Neural cell (in vitro differentiated cells): ENCODE measurements at regions not wholly inside any gene's neighbourhood (a gene's known extent, or its start where the extent isn't known, plus 50 kb on each side); places are given as distances from the start of the nearest gene placed in this dataset.

Experiments
- H2AFZ ChIP-seq: fragments of 200-600, 300-800 bp; sonication (generic), shearing (Covaris generic); 2 replicates; pipeline ENCODE4 v1.6.0; 2014; ENCODE audit warnings: low read depth, mild to moderate bottlenecking, antibody characterized with exemption, low read length, moderate library complexity
- H3F3A ChIP-seq: fragments of 200-600 bp; shearing (Covaris generic); 2 replicates; pipeline ENCODE4 v1.6.1; 2016; ENCODE audit warnings: mild to moderate bottlenecking, moderate library complexity, mixed read lengths, antibody characterized with exemption, low read length; ENCODE audit not compliant: insufficient read depth, poor library complexity, severe bottlenecking
- H3K27ac ChIP-seq: fragments of 200-600, 300-800 bp; sonication (generic), shearing (Covaris generic); 2 replicates; pipeline ENCODE4 v1.5.1; 2014; ENCODE audit warnings: mild to moderate bottlenecking, low read length, moderate library complexity
- H3K27me3 ChIP-seq: fragments of 300-800, 200-600 bp; sonication (generic), shearing (Covaris generic); 2 replicates; pipeline ENCODE4 v1.6.0; 2014; ENCODE audit warnings: mild to moderate bottlenecking, low read depth, low read length, moderate library complexity; ENCODE audit not compliant: insufficient read depth
- H3K36me3 ChIP-seq: fragments of 300-800, 200-600 bp; sonication (generic), shearing (Covaris generic); 2 replicates; pipeline ENCODE4 v1.5.1; 2014; ENCODE audit warnings: mild to moderate bottlenecking, antibody characterized with exemption, low read length, moderate library complexity; ENCODE audit not compliant: insufficient read depth
- H3K4me2 ChIP-seq: fragments of 300-800, 200-600 bp; sonication (generic), shearing (Covaris generic); 2 replicates; pipeline ENCODE4 v1.6.0; 2014; ENCODE audit warnings: mild to moderate bottlenecking, low read length
- H3K4me3 ChIP-seq: fragments of 300-800, 200-600 bp; sonication (generic), shearing (Covaris generic); 2 replicates; pipeline ENCODE4 v1.5.1; 2014; ENCODE audit warnings: mild to moderate bottlenecking, low read length, moderate library complexity
- H3K79me2 ChIP-seq: fragments of 200-600 bp; shearing (Covaris generic); replicated peaks from 2 replicates; pipeline ENCODE4 v1.6.0; 2014; ENCODE audit warnings: mild to moderate bottlenecking, low read length, moderate library complexity; ENCODE audit not compliant: insufficient read depth
- H3K9ac ChIP-seq: fragments of 300-800, 200-600 bp; sonication (generic), shearing (Covaris generic); 2 replicates; pipeline ENCODE4 v1.6.1; 2016; ENCODE audit warnings: mild to moderate bottlenecking, low read length, mixed read lengths
- H3K9me2 ChIP-seq: fragments of 200-600 bp; shearing (Covaris generic); 2 replicates; pipeline ENCODE4 v1.6.1; 2016; ENCODE audit warnings: mild to moderate bottlenecking, low read length, mixed read lengths; ENCODE audit not compliant: insufficient read depth
- H3K9me3 ChIP-seq: fragments of 200-600, 300-800 bp; sonication (generic), shearing (Covaris generic); 2 replicates; pipeline ENCODE4 v1.6.1; 2016; ENCODE audit warnings: mild to moderate bottlenecking, mixed run types, low read length, moderate library complexity, mixed read lengths
- H4K20me1 ChIP-seq: fragments of 200-600 bp; shearing (Covaris generic); 2 replicates; pipeline ENCODE4 v1.6.1; 2016; ENCODE audit warnings: mild to moderate bottlenecking, mixed run types; ENCODE audit not compliant: insufficient read depth
- EP300 ChIP-seq: fragments of 450-650 bp; conservative IDR thresholded peaks from 2 replicates; pipeline ENCODE4 v1.6.1; 2014; ENCODE audit warnings: antibody characterized with exemption, mild to moderate bottlenecking, moderate library complexity; ENCODE audit not compliant: poor library complexity, severe bottlenecking
- EZH2 ChIP-seq: fragments of 200-600, 300-800 bp; shearing (Covaris generic), sonication (generic); IDR thresholded peaks from 2 replicates; pipeline ENCODE4 v1.6.1; 2014; ENCODE audit warnings: antibody characterized with exemption, low read length, borderline replicate concordance, mild to moderate bottlenecking; ENCODE audit not compliant: insufficient read depth, poor library complexity, severe bottlenecking
- MXI1 ChIP-seq: fragments of 450-650 bp; conservative IDR thresholded peaks from 2 replicates; pipeline ENCODE4 v1.6.1; 2014; ENCODE audit warnings: antibody characterized with exemption, mild to moderate bottlenecking; ENCODE audit not compliant: poor library complexity, severe bottlenecking
- POLR2AphosphoS5 ChIP-seq: IDR thresholded peaks from 2 replicates; pipeline ENCODE4 v1.6.1; 2012
- RAD21 ChIP-seq: fragments of 450-650 bp; conservative IDR thresholded peaks from 2 replicates; pipeline ENCODE4 v1.6.1; 2014; ENCODE audit warnings: antibody characterized with exemption, mild to moderate bottlenecking, moderate library complexity
- SMC3 ChIP-seq: fragments of 450-650 bp; conservative IDR thresholded peaks from 2 replicates; pipeline ENCODE4 v1.6.1; 2014; ENCODE audit warnings: antibody characterized with exemption, mild to moderate bottlenecking, moderate library complexity; ENCODE audit not compliant: poor library complexity
- TAF1 ChIP-seq: IDR thresholded peaks from 2 replicates; pipeline ENCODE4 v1.6.1; 2012; ENCODE audit warnings: low read depth
- TF ChIP-seq, protein P1 (sequence below): IDR thresholded peaks from 2 replicates; pipeline ENCODE4 v1.6.1; 2012; ENCODE audit warnings: borderline replicate concordance
- TF ChIP-seq, protein P2 (sequence below): fragments of 450-650 bp; IDR thresholded peaks from 2 replicates; pipeline ENCODE4 v1.5.1; 2014; ENCODE audit warnings: antibody characterized with exemption, mild to moderate bottlenecking, moderate library complexity; ENCODE audit not compliant: poor library complexity, severe bottlenecking

DNA sequence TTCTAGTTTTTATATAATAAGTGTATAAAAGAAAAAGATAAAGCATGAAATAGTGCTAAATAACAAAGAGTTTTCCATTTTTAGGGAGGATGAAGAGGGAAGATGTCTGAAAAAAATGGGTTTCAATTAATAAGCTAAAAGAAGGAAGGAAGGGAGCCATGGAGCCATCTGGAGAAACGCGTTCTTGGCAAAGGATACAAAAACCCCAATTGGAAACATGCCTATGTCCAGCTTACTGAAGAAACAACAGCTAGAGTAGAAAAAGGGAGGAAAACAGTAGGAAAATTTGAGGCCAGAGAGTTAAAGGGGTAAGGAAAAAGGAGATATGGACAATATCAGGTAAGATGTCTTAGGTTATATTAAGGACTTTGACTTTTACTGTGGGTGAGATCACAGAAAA is 416.2 kb upstream of the GHITM start:
- no peaks in the 10 kb centered on the region for H3K36me3 ChIP-seq
- TF ChIP-seq SMC3: no peak
- no peak for TF ChIP-seq EP300
- no peak for TF ChIP-seq EZH2
- TF ChIP-seq MXI1: no peak
- no peak for TF ChIP-seq RAD21
- TF ChIP-seq POLR2AphosphoS5: no peak
- TF ChIP-seq, protein P1, sequence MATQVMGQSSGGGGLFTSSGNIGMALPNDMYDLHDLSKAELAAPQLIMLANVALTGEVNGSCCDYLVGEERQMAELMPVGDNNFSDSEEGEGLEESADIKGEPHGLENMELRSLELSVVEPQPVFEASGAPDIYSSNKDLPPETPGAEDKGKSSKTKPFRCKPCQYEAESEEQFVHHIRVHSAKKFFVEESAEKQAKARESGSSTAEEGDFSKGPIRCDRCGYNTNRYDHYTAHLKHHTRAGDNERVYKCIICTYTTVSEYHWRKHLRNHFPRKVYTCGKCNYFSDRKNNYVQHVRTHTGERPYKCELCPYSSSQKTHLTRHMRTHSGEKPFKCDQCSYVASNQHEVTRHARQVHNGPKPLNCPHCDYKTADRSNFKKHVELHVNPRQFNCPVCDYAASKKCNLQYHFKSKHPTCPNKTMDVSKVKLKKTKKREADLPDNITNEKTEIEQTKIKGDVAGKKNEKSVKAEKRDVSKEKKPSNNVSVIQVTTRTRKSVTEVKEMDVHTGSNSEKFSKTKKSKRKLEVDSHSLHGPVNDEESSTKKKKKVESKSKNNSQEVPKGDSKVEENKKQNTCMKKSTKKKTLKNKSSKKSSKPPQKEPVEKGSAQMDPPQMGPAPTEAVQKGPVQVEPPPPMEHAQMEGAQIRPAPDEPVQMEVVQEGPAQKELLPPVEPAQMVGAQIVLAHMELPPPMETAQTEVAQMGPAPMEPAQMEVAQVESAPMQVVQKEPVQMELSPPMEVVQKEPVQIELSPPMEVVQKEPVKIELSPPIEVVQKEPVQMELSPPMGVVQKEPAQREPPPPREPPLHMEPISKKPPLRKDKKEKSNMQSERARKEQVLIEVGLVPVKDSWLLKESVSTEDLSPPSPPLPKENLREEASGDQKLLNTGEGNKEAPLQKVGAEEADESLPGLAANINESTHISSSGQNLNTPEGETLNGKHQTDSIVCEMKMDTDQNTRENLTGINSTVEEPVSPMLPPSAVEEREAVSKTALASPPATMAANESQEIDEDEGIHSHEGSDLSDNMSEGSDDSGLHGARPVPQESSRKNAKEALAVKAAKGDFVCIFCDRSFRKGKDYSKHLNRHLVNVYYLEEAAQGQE: no peak
- TF ChIP-seq, protein P2, sequence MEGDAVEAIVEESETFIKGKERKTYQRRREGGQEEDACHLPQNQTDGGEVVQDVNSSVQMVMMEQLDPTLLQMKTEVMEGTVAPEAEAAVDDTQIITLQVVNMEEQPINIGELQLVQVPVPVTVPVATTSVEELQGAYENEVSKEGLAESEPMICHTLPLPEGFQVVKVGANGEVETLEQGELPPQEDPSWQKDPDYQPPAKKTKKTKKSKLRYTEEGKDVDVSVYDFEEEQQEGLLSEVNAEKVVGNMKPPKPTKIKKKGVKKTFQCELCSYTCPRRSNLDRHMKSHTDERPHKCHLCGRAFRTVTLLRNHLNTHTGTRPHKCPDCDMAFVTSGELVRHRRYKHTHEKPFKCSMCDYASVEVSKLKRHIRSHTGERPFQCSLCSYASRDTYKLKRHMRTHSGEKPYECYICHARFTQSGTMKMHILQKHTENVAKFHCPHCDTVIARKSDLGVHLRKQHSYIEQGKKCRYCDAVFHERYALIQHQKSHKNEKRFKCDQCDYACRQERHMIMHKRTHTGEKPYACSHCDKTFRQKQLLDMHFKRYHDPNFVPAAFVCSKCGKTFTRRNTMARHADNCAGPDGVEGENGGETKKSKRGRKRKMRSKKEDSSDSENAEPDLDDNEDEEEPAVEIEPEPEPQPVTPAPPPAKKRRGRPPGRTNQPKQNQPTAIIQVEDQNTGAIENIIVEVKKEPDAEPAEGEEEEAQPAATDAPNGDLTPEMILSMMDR: no peak
- no peak for TF ChIP-seq TAF1
- no peaks in the 10 kb centered on the region for H4K20me1 ChIP-seq
- no peak overlapping the region for H3K4me3 ChIP-seq
- no peaks in the 10 kb centered on the region for H3K9me2 ChIP-seq
- H3K4me2 ChIP-seq: no peak overlapping the region
- H3K79me2 ChIP-seq: no peaks in the 10 kb centered on the region
- no peak overlapping the region for H2AFZ ChIP-seq
- H3K9me3 ChIP-seq: no peaks in the 10 kb centered on the region
- H3K9ac ChIP-seq: no peak overlapping the region
- no peaks in the 10 kb centered on the region for H3F3A ChIP-seq
- no peaks in the 10 kb centered on the region for H3K27me3 ChIP-seq
- H3K27ac ChIP-seq: no peak overlapping the region

DNA sequence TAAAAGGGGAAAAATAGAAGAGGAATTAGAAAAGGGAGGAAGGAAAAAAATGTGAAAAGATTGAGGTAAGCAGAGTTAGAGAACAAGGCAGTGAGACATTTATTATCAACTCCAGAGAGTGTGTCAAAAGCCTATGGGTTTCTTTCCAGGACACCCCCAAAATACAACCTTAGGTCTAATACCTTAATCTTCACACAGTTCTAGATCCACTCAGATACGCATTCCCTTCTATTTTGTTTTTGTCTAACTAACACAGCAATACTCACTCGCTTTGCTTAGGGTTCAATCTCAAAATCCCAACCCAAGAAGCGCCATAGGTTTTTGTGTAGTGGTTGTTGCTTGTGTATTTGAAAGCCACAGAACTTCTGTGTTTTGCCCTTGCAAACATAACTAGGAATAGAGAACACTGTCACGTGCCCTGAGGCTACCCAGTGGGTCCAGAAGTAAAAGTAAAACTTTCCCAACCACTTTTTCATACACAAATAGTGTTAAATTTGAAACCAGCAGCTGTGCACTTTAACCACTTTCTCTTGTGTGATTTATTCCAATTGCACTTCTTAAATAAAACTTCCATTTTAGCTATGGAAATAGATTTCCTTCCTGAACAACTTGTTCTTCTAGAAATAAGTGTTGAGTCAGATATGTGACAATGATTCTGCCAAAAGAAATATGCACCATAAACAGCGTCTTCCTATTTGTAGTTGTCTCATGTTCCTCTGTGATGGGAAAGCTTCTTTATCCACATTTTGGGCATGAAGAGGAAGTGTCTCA is 414.7 kb upstream of the GHITM start:
- H3K9me3 ChIP-seq: no peaks in the 10 kb centered on the region
- H3K27ac ChIP-seq: no peak overlapping the region

More for the DNA sequence above, 414.7 kb upstream of the GHITM start:
- Histone ChIP-seq H3K36me3 (no peaks in the 10 kb centered on the region), H3K4me2 (no peak overlapping the region), H3K9me2 (no peaks in the 10 kb centered on the region), H2AFZ (no peak overlapping the region), H4K20me1 (no peaks in the 10 kb centered on the region), H3K79me2 (no peaks in the 10 kb centered on the region), H3F3A (no peaks in the 10 kb centered on the region), H3K4me3 (no peak overlapping the region), H3K9ac (no peak overlapping the region), H3K27me3 (no peaks in the 10 kb centered on the region)
- no peak for TF ChIP-seq EP300
- TF ChIP-seq, protein P2: no peak
- no peak for TF ChIP-seq MXI1
- TF ChIP-seq, protein P1: no peak
- TF ChIP-seq SMC3: no peak
- TF ChIP-seq RAD21: no peak
- TF ChIP-seq EZH2: no peak
- TF ChIP-seq POLR2AphosphoS5: no peak
- TF ChIP-seq TAF1: no peak
